ENCODE measurements at regions not wholly inside any gene's neighbourhood (a gene's known extent, or its start where the extent isn't known, plus 50 kb on each side); places are given as distances from the start of the nearest gene placed in this dataset.

- DNase-seq: peak; percentile 67
These were observed 346.8 kb downstream of the PIK3R1 start for GRCh38 chr5:68562308-68562707.

DNA sequence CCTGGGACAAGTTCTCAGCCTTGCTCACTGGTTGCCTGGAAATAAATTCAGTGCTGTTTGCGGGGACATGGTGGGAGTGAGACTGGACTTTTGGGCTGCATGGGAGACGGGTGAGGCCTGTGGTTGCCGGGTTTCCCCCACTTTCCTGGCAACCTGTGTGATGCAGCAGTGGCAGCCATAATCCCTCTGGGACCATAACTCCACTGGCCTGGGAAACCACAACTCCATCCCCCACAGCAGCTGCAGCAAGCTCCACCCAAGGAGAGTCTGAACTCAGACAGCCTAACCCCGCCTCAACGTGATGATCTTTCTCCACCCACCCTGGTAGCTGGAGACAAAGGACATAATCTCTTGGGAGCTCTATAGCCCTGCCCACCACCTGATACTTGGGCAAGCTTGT lies 349.9 kb downstream of the PIK3R1 start:
- DNase-seq: no peak

DNA sequence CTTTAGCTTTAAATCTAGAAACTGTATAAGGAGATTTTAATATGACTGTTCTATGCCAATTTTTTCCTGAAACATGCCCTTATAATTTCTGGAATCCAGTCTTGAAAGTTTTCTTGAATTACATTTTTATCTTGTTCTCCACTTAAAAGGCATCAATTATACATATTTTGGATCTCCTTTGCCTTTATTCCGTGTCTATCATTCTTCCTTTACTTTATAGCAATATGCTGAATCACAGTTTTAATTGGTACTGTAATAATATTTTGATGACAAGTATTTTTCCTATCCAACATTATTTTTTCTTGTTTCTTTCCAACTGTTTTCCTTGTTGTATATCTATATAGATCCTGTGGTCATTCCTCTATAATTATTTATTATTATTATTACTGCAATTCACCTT lies 361.2 kb downstream of the PIK3R1 start:
- DNase-seq: no peak

DNA sequence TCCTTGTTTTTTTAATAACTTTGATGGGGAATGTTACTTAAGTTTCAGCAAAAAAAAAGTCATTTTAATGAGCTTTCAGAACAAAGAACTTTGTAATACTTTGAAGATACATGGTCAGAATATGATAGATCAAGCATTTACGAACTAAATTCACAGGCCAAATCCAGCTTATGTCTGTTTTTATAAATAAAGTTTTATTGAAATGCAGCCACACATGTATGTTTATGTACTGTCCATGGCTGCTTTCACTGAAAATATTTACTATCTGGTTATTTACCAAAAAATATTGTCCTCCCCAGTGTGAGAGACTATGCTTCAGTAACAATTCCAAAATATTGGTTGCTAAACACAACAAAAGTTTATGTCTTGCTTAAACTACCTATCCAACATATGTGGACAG lies 366.7 kb downstream of the PIK3R1 start:
- no peak for DNase-seq

GRCh38 chr5:68587171-68587570 lies 371.6 kb downstream of the PIK3R1 start:
- DNase-seq: no peak

DNA sequence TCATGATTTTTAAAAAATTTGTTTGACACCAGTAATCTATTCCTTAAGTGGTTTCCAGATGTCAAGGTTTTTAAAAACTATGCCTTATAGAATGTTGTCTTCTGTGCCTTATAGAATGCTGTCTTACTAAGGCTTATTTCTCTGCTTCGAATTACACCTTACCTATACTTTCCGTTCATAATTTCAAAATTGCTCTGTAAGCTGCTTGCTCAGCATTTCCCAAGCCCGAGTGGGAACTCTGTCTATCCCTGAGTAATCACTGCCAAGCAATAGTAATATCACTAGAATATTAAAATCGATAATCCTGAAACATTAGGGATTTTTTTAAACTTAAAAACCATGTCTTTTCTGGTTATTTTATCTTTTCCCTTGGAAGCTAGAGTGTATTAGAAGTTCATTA lies 376.3 kb downstream of the PIK3R1 start:
- DNase-seq: no peak

GRCh38 chr5:68592351-68592750 lies 376.8 kb downstream of the PIK3R1 start:
- no peak for DNase-seq

GRCh38 chr5:68593211-68593671 lies 377.7 kb downstream of the PIK3R1 start:
- DNase-seq: peak; percentile 23

GRCh38 chr5:68612972-68613371 lies 397.4 kb downstream of the PIK3R1 start:
- DNase-seq: no peak

DNA sequence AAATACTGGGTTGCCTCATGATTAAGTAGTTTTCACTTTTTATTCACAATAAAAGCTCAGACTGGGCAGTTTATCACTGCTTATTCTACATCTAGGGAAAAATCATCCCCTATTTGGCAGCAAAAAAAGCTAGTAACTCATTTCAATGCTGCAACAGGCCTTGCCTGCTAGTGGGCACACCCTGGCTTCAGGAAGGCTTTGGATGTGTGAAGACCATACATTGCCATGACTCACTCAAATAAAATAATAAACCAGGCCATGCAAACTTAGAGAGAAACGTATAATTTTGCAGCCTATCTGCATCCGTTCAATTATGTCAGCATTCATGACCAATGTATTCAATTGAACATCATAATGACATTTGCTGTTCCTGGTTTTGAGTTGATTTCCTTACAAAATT lies 402.9 kb downstream of the PIK3R1 start:
- DNase-seq: no peak

DNA sequence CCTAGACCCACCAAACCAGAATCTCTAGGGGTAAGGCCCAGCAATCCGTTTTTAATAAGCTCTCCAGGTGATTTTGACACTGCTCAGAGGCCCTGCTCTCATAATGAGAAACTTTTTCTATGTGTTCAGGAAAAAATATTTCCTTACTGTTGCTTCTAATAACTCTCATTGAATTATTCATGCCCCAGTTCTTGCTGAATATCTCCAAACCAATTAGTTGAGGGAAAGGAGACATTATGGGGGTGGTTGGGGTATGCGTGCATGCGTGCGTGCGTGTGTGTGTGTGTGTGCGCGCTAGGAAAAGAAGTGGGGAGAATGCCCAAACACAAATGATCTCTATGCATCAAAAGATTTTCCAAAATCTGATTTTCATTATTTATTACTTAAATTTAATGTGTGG lies 411.4 kb downstream of the PIK3R1 start:
- no peak for DNase-seq

DNA sequence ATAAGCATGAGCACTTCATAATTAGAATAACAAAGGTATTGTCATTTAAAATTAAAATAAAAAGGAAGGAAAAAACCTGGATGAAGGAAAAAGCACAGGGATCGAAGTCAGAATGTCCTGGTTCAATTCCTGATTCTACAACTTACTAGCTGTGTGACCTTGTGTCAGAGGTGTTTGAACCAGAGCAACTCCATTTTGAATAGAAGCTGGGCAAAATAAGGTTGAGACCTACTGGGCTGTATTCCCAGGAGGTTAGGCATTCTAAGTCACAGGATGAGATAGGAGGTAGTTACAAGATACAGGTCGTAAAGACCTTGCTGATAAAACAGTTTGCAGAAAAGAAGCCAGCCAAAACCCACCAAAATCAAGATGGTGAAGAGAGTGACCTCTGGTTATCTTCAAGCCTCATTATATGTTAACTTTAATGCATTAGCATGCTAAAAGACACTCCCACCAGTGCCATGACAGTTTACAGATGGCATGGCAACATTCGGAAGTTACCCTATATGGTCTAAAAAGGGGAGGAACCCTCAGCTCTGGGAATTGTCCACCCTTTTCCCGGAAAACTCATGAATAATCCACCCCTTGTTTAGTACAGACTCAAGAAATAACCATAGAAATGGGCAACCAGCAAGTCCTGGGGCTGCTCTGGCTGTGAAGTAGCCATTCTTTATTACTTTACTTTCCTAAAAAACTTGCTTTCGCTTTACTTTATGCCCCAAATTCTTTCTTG lies 412.7 kb downstream of the PIK3R1 start:
- no peak for DNase-seq

GRCh38 chr5:68630354-68630753 lies 414.8 kb downstream of the PIK3R1 start:
- no peak for DNase-seq

DNA sequence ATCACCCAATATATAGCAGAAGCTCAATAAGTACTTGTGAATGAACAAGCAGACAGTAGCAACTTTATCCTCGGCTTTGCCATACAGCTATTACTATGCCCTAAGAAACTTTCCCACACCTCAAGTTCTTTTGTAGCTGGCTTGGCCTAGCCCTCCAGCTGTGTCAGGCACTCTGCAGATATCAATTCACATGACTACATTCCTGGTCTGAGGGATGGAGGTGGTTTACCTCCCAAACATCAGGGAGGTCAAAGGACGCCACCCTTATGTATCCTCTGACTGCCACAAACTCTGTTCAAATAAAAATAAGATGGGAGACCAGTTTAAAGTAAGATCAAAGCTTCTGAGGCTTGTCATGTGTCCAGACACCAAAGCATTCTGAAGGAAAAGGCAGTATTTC lies 416.3 kb downstream of the PIK3R1 start:
- DNase-seq: no peak

DNA sequence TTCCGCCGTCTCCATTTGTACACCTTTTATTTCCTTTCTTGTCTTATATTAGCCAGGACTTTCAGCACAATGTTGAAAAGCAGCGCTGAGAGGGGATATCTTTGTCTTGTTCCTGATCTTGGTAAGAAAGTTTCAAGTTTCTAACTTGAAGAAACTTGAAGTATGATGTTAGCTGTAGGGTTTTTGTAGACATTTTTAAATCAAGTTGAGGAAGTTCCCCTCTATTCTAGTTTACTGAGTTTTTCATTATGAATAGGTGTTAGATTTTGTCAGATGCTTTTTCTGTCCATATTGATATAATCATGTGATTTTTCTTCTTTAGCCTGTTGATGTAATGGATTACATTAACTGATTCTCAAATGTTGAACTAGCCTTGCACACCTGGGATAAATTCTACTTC lies 425.7 kb downstream of the PIK3R1 start:
- DNase-seq: no peak

DNA sequence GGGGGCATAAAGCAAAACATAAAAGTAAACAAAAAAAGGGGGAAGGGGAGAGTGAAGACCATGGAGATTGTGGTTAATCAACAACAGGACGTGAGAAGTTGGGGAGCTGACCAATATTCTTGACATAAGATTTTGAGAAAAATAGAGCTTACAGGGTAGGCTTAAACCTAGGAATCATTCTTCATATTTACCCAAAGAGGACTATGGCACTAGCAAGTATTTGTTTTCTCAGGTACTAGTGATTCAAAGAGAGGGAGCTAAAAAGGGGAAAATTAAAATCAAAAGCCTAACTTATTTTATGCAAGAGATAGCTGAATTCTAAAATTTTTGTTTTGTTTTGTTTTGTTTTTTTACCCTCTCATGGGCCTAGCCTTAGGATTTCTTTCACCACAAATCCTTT lies 427.5 kb downstream of the PIK3R1 start:
- DNase-seq: no peak

DNA sequence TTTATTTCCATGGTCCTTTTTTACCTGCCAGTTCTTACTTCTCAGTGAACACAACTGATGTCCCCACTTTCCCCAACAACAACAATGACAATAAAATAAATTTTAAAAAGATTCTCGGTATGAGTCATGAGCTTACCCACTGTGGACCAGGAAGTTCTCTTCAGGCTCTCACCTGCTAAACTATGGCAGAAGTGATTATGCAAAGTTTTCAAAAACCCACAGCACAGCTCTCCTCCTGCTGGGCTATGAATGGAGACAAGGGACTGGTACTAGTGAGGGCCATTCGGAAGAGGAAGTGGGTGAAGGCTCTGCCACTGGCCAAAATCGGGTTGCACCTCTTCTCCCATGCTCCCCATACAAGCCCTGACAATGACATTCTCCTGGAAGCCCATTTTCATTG lies 429.4 kb downstream of the PIK3R1 start:
- no peak for DNase-seq

DNA sequence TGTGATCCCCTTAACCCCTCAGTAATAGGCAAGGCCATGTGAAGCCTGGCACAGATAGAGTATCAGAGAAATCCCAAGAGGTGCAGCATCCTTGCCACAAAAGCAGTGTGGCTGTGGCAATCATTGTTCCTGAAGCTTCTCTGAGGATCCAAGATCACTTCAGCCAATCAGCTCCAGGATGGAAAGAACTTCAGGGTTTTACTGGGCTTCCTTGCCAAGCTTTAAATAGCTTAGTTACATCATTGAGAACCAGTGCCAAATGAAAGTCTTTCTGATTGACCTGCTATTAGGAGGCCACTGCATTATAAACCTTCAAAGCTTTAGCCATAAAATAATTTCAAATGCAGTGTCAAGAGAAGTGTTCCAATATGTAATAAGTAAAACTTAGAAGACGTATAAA lies 430.6 kb downstream of the PIK3R1 start:
- peak; percentile 28 for DNase-seq

DNA sequence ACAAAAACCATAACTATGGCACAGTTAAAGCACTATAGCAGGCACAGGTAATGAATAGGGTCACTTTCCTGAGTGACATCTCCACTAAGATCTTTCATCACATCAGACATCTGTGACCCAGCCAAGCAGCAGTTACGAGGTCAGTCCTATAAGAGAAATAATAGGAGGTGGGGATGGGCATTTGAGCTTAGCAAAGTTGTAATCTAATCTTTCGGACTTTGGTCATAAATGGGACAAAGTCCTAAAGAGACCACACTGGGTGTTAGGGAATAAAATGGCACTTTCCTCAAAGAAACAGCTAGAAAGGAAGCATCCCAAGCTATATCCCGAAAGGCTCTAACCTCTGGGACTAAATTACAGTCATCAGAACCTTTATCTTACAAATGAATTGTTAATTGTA lies 432.2 kb downstream of the PIK3R1 start:
- DNase-seq: no peak

DNA sequence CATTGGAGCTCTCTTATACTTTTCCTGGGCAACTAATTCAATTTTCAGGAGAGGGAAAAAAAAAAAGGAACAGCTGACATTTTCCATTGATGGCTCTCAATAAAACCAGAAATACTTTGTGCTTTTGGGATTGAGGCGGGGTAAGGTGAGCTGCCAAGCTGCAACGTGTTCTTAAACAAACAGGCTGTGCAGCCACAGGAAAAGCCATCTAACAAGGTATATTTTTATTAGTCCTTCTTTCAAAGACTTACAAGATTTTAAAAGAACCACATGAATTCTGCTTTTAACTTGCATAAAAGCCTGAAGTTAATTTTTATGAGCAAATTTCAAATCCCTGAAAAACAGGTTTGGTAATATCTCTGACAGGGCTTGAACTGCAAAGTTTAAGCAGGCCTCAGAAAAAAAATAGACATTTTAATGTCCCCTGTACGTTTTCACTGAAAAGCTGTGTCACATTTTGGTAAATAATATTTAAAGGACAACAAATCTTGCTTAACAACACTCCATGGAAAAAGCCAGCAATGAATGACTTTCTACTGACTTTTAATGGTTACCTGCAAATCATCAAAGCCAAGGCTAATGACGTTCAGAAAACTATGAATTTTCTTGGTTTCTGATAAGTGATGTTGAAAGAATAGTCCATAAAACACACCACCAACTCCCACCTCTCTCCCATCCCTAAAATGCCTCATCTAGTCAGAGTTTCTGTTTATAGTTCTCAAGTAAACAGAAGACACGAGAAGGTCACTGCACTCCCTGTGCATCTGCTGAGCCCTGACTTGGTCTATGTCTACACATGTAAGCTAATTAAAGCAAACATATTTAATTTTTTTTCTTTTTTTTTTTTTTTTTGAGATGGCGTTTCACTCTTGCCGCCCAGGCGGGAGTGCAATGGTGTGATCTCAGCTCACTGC lies 433.6 kb downstream of the PIK3R1 start:
- DNase-seq: no peak

- peak; percentile 66 for DNase-seq
These were observed 437.0 kb downstream of the PIK3R1 start for GRCh38 chr5:68652534-68652965.

DNA sequence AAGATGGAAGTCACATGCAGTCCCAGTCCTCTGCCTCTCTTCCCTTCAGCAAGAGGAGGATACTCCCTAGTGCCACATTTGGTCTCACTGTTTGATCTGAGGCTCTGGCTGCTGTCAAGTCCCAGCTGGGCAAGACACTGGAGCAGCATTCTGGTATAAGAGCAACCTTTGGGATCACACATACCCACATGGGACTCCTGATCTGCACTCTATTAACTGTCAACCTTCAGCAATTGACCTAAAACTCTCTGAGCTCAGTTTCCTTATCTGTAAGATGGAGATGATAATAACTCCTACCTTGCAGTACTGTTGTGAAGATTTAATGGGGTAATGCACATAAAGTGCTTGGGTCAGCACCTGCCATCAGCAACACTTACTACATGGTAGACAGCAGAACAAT lies 437.9 kb downstream of the PIK3R1 start:
- DNase-seq: no peak
